Nephron (organoid): ENCODE measurements at regions not wholly inside any gene's neighbourhood (a gene's known extent, or its start where the extent isn't known, plus 50 kb on each side); places are given as distances from the start of the nearest gene placed in this dataset.
"Not testable (repeated sequence)": the region's sequence is repeated elsewhere in the genome, so short reads cannot be mapped to it uniquely, and the experiment has no call there.

Source experiments
- H3K27ac Mint-ChIP-seq, 3 experiments: 2 replicates each; pipeline ENCODE4 v1.8.0; 2020; ENCODE audit warnings: mixed read lengths in 3 of 3, mild to moderate bottlenecking in 2 of 3, moderate library complexity in 1 of 3
- H3K27me3 Mint-ChIP-seq: 2 replicates; pipeline ENCODE4 v1.8.0; 2021; ENCODE audit warnings: low read depth, mild to moderate bottlenecking, moderate library complexity, mixed read lengths
- H3K36me3 Mint-ChIP-seq: 2 replicates; pipeline ENCODE4 v1.8.0; 2020; ENCODE audit warnings: low read depth, mixed read lengths
- H3K4me1 Mint-ChIP-seq: 2 replicates; pipeline ENCODE4 v1.8.0; 2020; ENCODE audit warnings: mixed read lengths
- H3K4me3 Mint-ChIP-seq, 3 experiments: 2 replicates each; pipeline ENCODE4 v1.8.0; 2020; ENCODE audit warnings: mild to moderate bottlenecking in 3 of 3, mixed read lengths in 3 of 3, moderate library complexity in 2 of 3
- H3K9me3 Mint-ChIP-seq: 2 replicates; pipeline ENCODE4 v1.8.0; 2020; ENCODE audit warnings: mixed read lengths
- TF ChIP-seq, protein P1 (sequence below), 3 experiments: fragments of 200-600 bp; sonication (generic); IDR thresholded peaks; one replicate each; pipeline ENCODE4 v1.5.0; 2021; ENCODE audit warnings: antibody characterized with exemption in 3 of 3; ENCODE audit not compliant: unreplicated experiment in 3 of 3

GRCh38 chr10:9848981-9849380 is 1168.7 kb upstream of the CELF2 start:
- Mint-ChIP-seq H3K4me3 (no peak overlapping the region), H3K9me3 (peaks cover 39% of the 10 kb centered on the region), H3K27me3 (peaks cover 4% of the 10 kb centered on the region), H3K36me3 (peaks cover 4% of the 10 kb centered on the region), H3K27ac (no peak overlapping the region), H3K4me1 (no peaks in the 10 kb centered on the region)
- TF ChIP-seq, protein P1, sequence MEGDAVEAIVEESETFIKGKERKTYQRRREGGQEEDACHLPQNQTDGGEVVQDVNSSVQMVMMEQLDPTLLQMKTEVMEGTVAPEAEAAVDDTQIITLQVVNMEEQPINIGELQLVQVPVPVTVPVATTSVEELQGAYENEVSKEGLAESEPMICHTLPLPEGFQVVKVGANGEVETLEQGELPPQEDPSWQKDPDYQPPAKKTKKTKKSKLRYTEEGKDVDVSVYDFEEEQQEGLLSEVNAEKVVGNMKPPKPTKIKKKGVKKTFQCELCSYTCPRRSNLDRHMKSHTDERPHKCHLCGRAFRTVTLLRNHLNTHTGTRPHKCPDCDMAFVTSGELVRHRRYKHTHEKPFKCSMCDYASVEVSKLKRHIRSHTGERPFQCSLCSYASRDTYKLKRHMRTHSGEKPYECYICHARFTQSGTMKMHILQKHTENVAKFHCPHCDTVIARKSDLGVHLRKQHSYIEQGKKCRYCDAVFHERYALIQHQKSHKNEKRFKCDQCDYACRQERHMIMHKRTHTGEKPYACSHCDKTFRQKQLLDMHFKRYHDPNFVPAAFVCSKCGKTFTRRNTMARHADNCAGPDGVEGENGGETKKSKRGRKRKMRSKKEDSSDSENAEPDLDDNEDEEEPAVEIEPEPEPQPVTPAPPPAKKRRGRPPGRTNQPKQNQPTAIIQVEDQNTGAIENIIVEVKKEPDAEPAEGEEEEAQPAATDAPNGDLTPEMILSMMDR (IDR thresholded peaks at IDR 0.05; ENCODE audit: unreplicated experiment in 3 of 3): no peak

GRCh38 chr10:9850415-9850814 is 1167.3 kb upstream of the CELF2 start:
- H3K4me1 Mint-ChIP-seq: no peaks in the 10 kb centered on the region
- H3K27me3 Mint-ChIP-seq: no peaks in the 10 kb centered on the region
- peaks cover 27% of the 10 kb centered on the region for H3K9me3 Mint-ChIP-seq
- no peak overlapping the region for H3K27ac Mint-ChIP-seq
- peaks cover 4% of the 10 kb centered on the region for H3K36me3 Mint-ChIP-seq
- no peak overlapping the region for H3K4me3 Mint-ChIP-seq
- TF ChIP-seq, protein P1 (IDR thresholded peaks at IDR 0.05; ENCODE audit: unreplicated experiment in 3 of 3): no peak

DNA sequence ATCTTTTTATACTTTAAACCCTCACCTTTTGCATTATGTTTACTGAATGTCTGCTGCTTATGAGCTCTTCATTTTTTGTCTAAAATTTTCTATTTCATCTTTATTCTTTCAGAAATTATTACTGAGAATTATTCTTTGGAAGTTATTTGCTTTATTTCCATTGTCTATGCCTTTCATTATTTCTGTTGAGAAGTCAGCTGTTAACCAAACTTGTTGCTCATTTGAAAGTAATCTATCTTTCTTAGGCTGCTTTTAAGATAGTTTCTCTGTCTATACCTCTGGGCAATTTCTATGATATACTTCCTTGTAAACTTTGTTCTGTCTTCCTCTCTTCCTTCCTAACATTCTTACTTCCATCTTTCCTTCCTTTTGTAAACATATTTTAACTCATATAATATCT is 1165.9 kb upstream of the CELF2 start:
- no peaks in the 10 kb centered on the region for H3K4me1 Mint-ChIP-seq
- no peaks in the 10 kb centered on the region for H3K27me3 Mint-ChIP-seq
- H3K27ac Mint-ChIP-seq: no peak overlapping the region
- TF ChIP-seq, protein P1 (IDR thresholded peaks at IDR 0.05; ENCODE audit: unreplicated experiment in 3 of 3): no peak
- peaks cover 7% of the 10 kb centered on the region for H3K36me3 Mint-ChIP-seq
- peaks cover 30% of the 10 kb centered on the region for H3K9me3 Mint-ChIP-seq
- H3K4me3 Mint-ChIP-seq: no peak overlapping the region

GRCh38 chr10:9853405-9854355 is 1164.0 kb upstream of the CELF2 start:
- Mint-ChIP-seq H3K27ac (no peak overlapping the region), H3K4me3 (no peak overlapping the region), H3K9me3 (peaks cover 32% of the 10 kb centered on the region), H3K4me1 (no peaks in the 10 kb centered on the region), H3K27me3 (no peaks in the 10 kb centered on the region), H3K36me3 (peaks cover 7% of the 10 kb centered on the region)
- TF ChIP-seq, protein P1 (IDR thresholded peaks at IDR 0.05; ENCODE audit: unreplicated experiment in 3 of 3): no peak

DNA sequence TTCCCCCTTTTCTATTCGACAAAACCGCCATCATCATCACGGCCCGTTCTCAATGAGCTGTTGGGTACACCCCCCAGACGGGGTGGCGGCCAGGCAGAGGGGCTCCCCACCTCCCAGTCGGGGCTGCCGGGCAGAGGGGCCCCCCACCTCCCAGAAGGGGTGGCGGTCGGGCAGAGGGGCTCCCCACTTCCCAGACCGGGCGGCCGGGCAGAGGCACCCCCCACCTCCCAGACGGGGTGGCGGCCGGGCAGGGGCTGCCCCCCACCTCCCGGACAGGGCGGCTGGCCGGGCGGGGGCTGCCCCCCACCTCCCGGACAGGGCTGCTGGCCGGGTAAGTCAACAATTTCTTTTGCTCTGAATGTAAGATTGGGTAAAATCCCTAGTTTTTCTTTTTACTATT is 1162.2 kb upstream of the CELF2 start:
- not testable (repeated sequence) for H3K4me3 Mint-ChIP-seq, H3K4me1 Mint-ChIP-seq, H3K27ac Mint-ChIP-seq, H3K27me3 Mint-ChIP-seq, H3K36me3 Mint-ChIP-seq
- H3K9me3 Mint-ChIP-seq: peaks cover 29% of the 10 kb centered on the region

- Mint-ChIP-seq H3K4me3 (no peak overlapping the region), H3K27me3 (no peaks in the 10 kb centered on the region), H3K9me3 (peaks cover 11% of the 10 kb centered on the region), H3K36me3 (peaks cover 3% of the 10 kb centered on the region), H3K27ac (no peak overlapping the region), H3K4me1 (no peaks in the 10 kb centered on the region)
- TF ChIP-seq, protein P1 (IDR thresholded peaks at IDR 0.05; ENCODE audit: unreplicated experiment in 3 of 3): no peak
These were observed 1158.9 kb upstream of the CELF2 start for GRCh38 chr10:9858816-9859215.
